ENCODE measurements at regions not wholly inside any gene's neighbourhood (a gene's known extent, or its start where the extent isn't known, plus 50 kb on each side); places are given as distances from the start of the nearest gene placed in this dataset.

DNA sequence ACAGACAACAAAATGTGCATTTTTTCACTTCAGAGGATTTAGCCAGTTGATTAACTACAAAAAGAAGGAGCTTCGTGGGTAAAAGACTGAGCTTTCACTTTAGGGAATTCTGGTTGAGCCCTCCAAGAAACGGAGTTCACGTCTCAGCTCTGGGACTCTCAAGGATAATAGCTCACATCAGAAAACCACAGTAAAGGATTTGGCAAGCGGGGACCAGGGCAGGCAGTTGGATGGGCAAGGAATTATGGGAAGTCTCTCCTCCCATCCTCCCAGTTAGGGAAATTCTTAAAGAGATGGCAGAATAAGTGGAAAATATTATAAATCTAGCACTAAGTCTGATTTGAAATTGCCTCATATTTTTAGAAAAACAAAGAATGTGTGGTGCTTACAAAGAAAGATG, 188.3 kb upstream of the EOMES start:
- Histone ChIP-seq H3K36me3 (ENCODE audit: control insufficient read depth in 2 of 3, insufficient read depth in 3 of 3, low read length in 3 of 3) (no peaks in the 10 kb centered on the region), H3K9me3 (ENCODE audit: control insufficient read depth in 2 of 3, insufficient read depth in 1 of 3, low read length in 3 of 3) (no peaks in the 10 kb centered on the region), H3K4me1 (ENCODE audit: control insufficient read depth in 2 of 3, insufficient read depth in 2 of 3, low read depth in 1 of 3, low read length in 3 of 3) (no peaks in the 10 kb centered on the region), H3K27me3 (ENCODE audit: control insufficient read depth, insufficient read depth, low read length) (no peaks in the 10 kb centered on the region), H3K27ac (ENCODE audit: low read depth in 2 of 2, low read length in 2 of 2) (no peak overlapping the region), H3K4me3 (ENCODE audit: low read length in 3 of 3) (no peak overlapping the region), H3K9ac (ENCODE audit: low read length in 3 of 3) (no peak overlapping the region)
- intact Hi-C loops (cut with DNase I), result no loop called here
- TF ChIP-seq, protein P1, sequence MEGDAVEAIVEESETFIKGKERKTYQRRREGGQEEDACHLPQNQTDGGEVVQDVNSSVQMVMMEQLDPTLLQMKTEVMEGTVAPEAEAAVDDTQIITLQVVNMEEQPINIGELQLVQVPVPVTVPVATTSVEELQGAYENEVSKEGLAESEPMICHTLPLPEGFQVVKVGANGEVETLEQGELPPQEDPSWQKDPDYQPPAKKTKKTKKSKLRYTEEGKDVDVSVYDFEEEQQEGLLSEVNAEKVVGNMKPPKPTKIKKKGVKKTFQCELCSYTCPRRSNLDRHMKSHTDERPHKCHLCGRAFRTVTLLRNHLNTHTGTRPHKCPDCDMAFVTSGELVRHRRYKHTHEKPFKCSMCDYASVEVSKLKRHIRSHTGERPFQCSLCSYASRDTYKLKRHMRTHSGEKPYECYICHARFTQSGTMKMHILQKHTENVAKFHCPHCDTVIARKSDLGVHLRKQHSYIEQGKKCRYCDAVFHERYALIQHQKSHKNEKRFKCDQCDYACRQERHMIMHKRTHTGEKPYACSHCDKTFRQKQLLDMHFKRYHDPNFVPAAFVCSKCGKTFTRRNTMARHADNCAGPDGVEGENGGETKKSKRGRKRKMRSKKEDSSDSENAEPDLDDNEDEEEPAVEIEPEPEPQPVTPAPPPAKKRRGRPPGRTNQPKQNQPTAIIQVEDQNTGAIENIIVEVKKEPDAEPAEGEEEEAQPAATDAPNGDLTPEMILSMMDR (IDR thresholded peaks at IDR 0.05; ENCODE audit: borderline replicate concordance, extremely low read depth, insufficient read depth), result no peak
- FAIRE-seq (no peak), DNase-seq (no peak)

DNA sequence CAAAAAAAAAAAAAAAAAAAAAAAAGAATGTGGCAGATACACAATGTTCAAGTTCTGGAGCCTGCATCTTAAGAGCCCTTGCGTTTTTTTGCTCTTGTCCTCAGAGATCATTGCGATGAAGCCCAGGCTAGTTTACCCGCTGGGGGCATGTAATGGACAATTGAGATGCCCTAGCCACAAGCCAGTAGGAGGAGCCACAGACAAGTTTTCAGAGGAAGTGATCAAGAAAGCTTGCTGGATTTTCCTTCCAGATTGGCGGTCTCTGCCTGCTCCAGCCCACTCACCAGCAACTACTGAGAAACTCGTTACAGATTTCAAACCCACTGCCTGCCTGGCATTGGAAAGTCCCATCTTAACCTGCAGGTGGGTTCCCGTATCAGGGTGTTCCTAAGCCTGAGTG, 192.1 kb upstream of the EOMES start:
- no peak overlapping the region for H3K4me3 ChIP-seq (ENCODE audit: low read length in 3 of 3)
- H3K27ac ChIP-seq (ENCODE audit: low read depth in 2 of 2, low read length in 2 of 2), result no peak overlapping the region
- no peaks in the 10 kb centered on the region for H3K36me3 ChIP-seq (ENCODE audit: control insufficient read depth in 2 of 3, insufficient read depth in 3 of 3, low read length in 3 of 3)
- no peaks in the 10 kb centered on the region for H3K4me1 ChIP-seq (ENCODE audit: control insufficient read depth in 2 of 3, insufficient read depth in 2 of 3, low read depth in 1 of 3, low read length in 3 of 3)
- TF ChIP-seq, protein P1 (IDR thresholded peaks at IDR 0.05; ENCODE audit: borderline replicate concordance, extremely low read depth, insufficient read depth), result no peak
- DNase-seq, result no peak
- intact Hi-C loops (cut with DNase I), result no loop called here
- H3K9me3 ChIP-seq (ENCODE audit: control insufficient read depth in 2 of 3, insufficient read depth in 1 of 3, low read length in 3 of 3), result no peaks in the 10 kb centered on the region
- H3K27me3 ChIP-seq (ENCODE audit: control insufficient read depth, insufficient read depth, low read length), result no peaks in the 10 kb centered on the region
- no peak for FAIRE-seq
- H3K9ac ChIP-seq (ENCODE audit: low read length in 3 of 3), result no peak overlapping the region

- Histone ChIP-seq H3K4me1 (ENCODE audit: control insufficient read depth in 2 of 3, insufficient read depth in 2 of 3, low read depth in 1 of 3, low read length in 3 of 3) (no peaks in the 10 kb centered on the region), H3K4me3 (ENCODE audit: low read length in 3 of 3) (no peak overlapping the region), H3K27ac (ENCODE audit: low read depth in 2 of 2, low read length in 2 of 2) (no peak overlapping the region), H3K36me3 (ENCODE audit: control insufficient read depth in 2 of 3, insufficient read depth in 3 of 3, low read length in 3 of 3) (no peaks in the 10 kb centered on the region), H3K9ac (ENCODE audit: low read length in 3 of 3) (no peak overlapping the region), H3K27me3 (ENCODE audit: control insufficient read depth, insufficient read depth, low read length) (no peaks in the 10 kb centered on the region), H3K9me3 (ENCODE audit: control insufficient read depth in 2 of 3, insufficient read depth in 1 of 3, low read length in 3 of 3) (no peaks in the 10 kb centered on the region)
- FAIRE-seq (no peak), DNase-seq (no peak)
- intact Hi-C loops (cut with DNase I), result no loop called here
- TF ChIP-seq, protein P1 (IDR thresholded peaks at IDR 0.05; ENCODE audit: borderline replicate concordance, extremely low read depth, insufficient read depth), result no peak
Measured at GRCh38 chr3:27923349-27924068, 201.4 kb upstream of the EOMES start.

GRCh38 chr3:27927882-27928281, 205.8 kb upstream of the EOMES start:
- Histone ChIP-seq H3K27me3 (ENCODE audit: control insufficient read depth, insufficient read depth, low read length) (no peaks in the 10 kb centered on the region), H3K27ac (ENCODE audit: low read depth in 2 of 2, low read length in 2 of 2) (no peak overlapping the region), H3K4me3 (ENCODE audit: low read length in 3 of 3) (no peak overlapping the region), H3K4me1 (ENCODE audit: control insufficient read depth in 2 of 3, insufficient read depth in 2 of 3, low read depth in 1 of 3, low read length in 3 of 3) (no peaks in the 10 kb centered on the region), H3K9ac (ENCODE audit: low read length in 3 of 3) (no peak overlapping the region), H3K9me3 (ENCODE audit: control insufficient read depth in 2 of 3, insufficient read depth in 1 of 3, low read length in 3 of 3) (no peaks in the 10 kb centered on the region), H3K36me3 (ENCODE audit: control insufficient read depth in 2 of 3, insufficient read depth in 3 of 3, low read length in 3 of 3) (no peaks in the 10 kb centered on the region)
- FAIRE-seq, result no peak
- intact Hi-C loops (cut with DNase I), result no loop called here
- no peak for DNase-seq
- TF ChIP-seq, protein P1 (IDR thresholded peaks at IDR 0.05; ENCODE audit: borderline replicate concordance, extremely low read depth, insufficient read depth), result no peak
